Liver (tissue), 8 donors: ENCODE measurements at regions not wholly inside any gene's neighbourhood (a gene's known extent, or its start where the extent isn't known, plus 50 kb on each side); places are given as distances from the start of the nearest gene placed in this dataset.

ENCODE experiments used
- DNase-seq: peaks from one replicate; pipeline ENCODE4 v3.0.0-alpha.2; 2017; ENCODE audit warnings: low spot score
- H3K27ac ChIP-seq, 2 donors: one replicate each; pipeline ENCODE4 v1.7.0; 2013; ENCODE audit warnings: inconsistent platforms in 2 of 2, low read length in 2 of 2, control low read depth in 1 of 2, low read depth in 1 of 2, mild to moderate bottlenecking in 1 of 2
- H3K27me3 ChIP-seq, 4 donors: one replicate each; pipeline versions ENCODE4 v1.6.1 to v1.7.0; 2013; ENCODE audit warnings: low read length in 3 of 4, inconsistent platforms in 1 of 4, mild to moderate bottlenecking in 1 of 4, moderate library complexity in 1 of 4; ENCODE audit not compliant: control insufficient read depth in 4 of 4, insufficient read depth in 4 of 4
- H3K36me3 ChIP-seq, 4 donors: one replicate each; pipeline versions ENCODE4 v1.6.1 to v1.7.0; 2013; ENCODE audit warnings: low read length in 3 of 4, mild to moderate bottlenecking in 3 of 4, low read depth in 1 of 4, moderate library complexity in 1 of 4; ENCODE audit not compliant: control insufficient read depth in 4 of 4, insufficient read depth in 3 of 4
- H3K4me1 ChIP-seq, 4 donors: one replicate each; pipeline versions ENCODE4 v1.6.1 to v1.7.0; 2013; ENCODE audit warnings: low read length in 3 of 4, mild to moderate bottlenecking in 3 of 4, moderate library complexity in 1 of 4; ENCODE audit not compliant: control insufficient read depth in 4 of 4, insufficient read depth in 4 of 4
- H3K4me3 ChIP-seq, 3 donors: one replicate each; pipeline versions ENCODE4 v1.6.1 to v1.7.0; 2013; ENCODE audit warnings: low read length in 3 of 3, control low read depth in 1 of 3, low read depth in 1 of 3, mild to moderate bottlenecking in 1 of 3
- H3K9ac ChIP-seq, 2 donors: one replicate each; pipeline ENCODE4 v1.7.0; 2013; ENCODE audit warnings: low read length in 2 of 2, mild to moderate bottlenecking in 2 of 2, moderate library complexity in 2 of 2, control low read depth in 1 of 2, low read depth in 1 of 2
- H3K9me3 ChIP-seq, 4 donors: one replicate each; pipeline versions ENCODE4 v1.6.1 to v1.7.0; 2013; ENCODE audit warnings: low read length in 3 of 4; ENCODE audit not compliant: control insufficient read depth in 4 of 4
- ATF3 ChIP-seq: IDR thresholded peaks from 2 replicates; pipeline ENCODE4 v1.6.1; 2016; ENCODE audit warnings: antibody characterized with exemption
- EGR1 ChIP-seq, 2 donors: IDR thresholded peaks; 2 replicates each; pipeline ENCODE4 v1.6.1; 2016 to 2018; ENCODE audit warnings: antibody characterized with exemption in 2 of 2, low read depth in 2 of 2
- FOXA1 ChIP-seq: IDR thresholded peaks from 2 replicates; pipeline ENCODE4 v1.6.1; 2016; ENCODE audit warnings: antibody characterized with exemption
- FOXA2 ChIP-seq: IDR thresholded peaks from 2 replicates; pipeline ENCODE4 v1.6.1; 2016; ENCODE audit warnings: antibody characterized with exemption
- GABPA ChIP-seq, 2 donors: IDR thresholded peaks in 1 of 2; conservative IDR thresholded peaks in 1 of 2; 2 replicates each; pipeline ENCODE4 v1.6.1; 2016; ENCODE audit warnings: antibody characterized with exemption in 2 of 2, mild to moderate bottlenecking in 1 of 2, moderate library complexity in 1 of 2
- HNF4A ChIP-seq, 2 donors: conservative IDR thresholded peaks; 2 replicates each; pipeline ENCODE4 v1.6.1; 2016; ENCODE audit warnings: antibody characterized with exemption in 2 of 2, mild to moderate bottlenecking in 2 of 2
- HNF4G ChIP-seq: IDR thresholded peaks from 2 replicates; pipeline ENCODE4 v1.6.1; 2016; ENCODE audit warnings: antibody characterized with exemption
- JUND ChIP-seq, 2 donors: IDR thresholded peaks; 2 replicates each; pipeline ENCODE4 v1.6.1; 2016; ENCODE audit warnings: antibody characterized with exemption in 2 of 2
- MAX ChIP-seq: IDR thresholded peaks from 2 replicates; pipeline ENCODE4 v1.6.1; 2016; ENCODE audit warnings: antibody characterized with exemption
- NR2F2 ChIP-seq: IDR thresholded peaks from 2 replicates; pipeline ENCODE4 v1.6.1; 2016; ENCODE audit warnings: antibody characterized with exemption
- RAD21 ChIP-seq, 2 donors: IDR thresholded peaks; 2 replicates each; pipeline ENCODE4 v1.6.1; 2016; ENCODE audit warnings: antibody characterized with exemption in 2 of 2, mild to moderate bottlenecking in 2 of 2
- RXRA ChIP-seq, 2 donors: IDR thresholded peaks; 2 replicates each; pipeline ENCODE4 v1.6.1; 2017 to 2018; ENCODE audit warnings: antibody characterized with exemption in 2 of 2, mild to moderate bottlenecking in 1 of 2
- SP1 ChIP-seq: IDR thresholded peaks from 2 replicates; pipeline ENCODE4 v1.6.1; 2018; ENCODE audit warnings: antibody characterized with exemption, mild to moderate bottlenecking
- TAF1 ChIP-seq: conservative IDR thresholded peaks from 2 replicates; pipeline ENCODE4 v1.6.1; 2016; ENCODE audit warnings: antibody characterized with exemption, mild to moderate bottlenecking
- WGBS: extraction: QIAGEN DNeasy Blood & Tissue Kit; methylation state at CpG from one replicate; pipeline ENCODE4 v1.1.7; 2013; 5-methylcytosine and 5-hydroxymethylcytosine counted together
- TF ChIP-seq, protein P1 (sequence below): IDR thresholded peaks from 2 replicates; pipeline ENCODE4 v1.6.1; 2016; ENCODE audit warnings: antibody characterized with exemption, mild to moderate bottlenecking
- TF ChIP-seq, protein P2 (sequence below): fragments of 150-350 bp; IDR thresholded peaks from 2 replicates; pipeline ENCODE4 v1.5.1; 2017; ENCODE audit warnings: improper control_type of control experiment, low read depth, low read length; ENCODE audit not compliant: missing input control
- donor health status: healthy.
- donor health status: healthy.
- donor health status: healthy.
- donor health status: healthy.
- donor health status: healthy.

DNA sequence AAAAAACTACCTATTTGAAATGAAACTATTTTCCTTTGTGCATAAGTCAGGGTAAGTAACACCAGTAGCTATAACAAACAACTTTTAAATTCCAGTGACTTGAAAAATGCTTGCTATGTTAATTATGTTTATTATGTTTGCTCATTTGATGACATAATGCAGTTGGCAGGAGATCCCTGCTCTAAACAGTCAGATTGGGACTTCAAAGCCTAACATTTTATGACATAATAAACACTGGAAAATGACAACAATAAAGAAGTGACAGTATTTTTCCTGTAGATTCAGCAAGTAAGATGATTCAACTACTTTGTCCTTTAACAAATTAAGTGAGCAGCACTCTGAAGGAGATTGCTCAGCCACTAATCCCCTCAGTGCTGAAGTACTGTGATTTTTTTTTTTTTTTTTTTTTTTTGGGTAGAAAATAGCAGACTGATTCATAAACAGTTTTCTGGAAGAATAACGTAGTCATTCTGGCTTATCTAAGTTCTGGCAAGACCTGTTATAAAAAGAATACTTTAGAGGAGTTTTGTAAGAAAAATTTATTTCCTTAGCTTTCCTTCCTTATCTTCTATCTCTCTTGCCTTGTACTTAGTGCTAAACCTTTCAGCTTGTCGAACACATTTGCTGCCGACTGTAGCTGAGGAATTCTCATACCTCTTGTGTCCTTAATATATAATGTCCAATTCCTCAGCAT lies 207.2 kb downstream of the PTGER3 start:
- 60% methylated on average over 3 of the region's 3 CpGs for WGBS
- Histone ChIP-seq H3K36me3 (no peaks in the 10 kb centered on the region), H3K4me1 (no peaks in the 10 kb centered on the region), H3K9me3 (no peaks in the 10 kb centered on the region), H3K27me3 (no peaks in the 10 kb centered on the region), H3K9ac (no peak overlapping the region), H3K4me3 (no peak overlapping the region), H3K27ac (no peak overlapping the region)
- no peak for DNase-seq
- TF ChIP-seq FOXA1 (no peak), FOXA2 (no peak), SP1 (no peak), RAD21 (IDR thresholded peaks at IDR 0.05) (no peak), GABPA (IDR thresholded peaks at IDR 0.05 in 1 of 2, conservative IDR thresholded peaks at IDR 0.05 in 1 of 2) (no peak), ATF3 (no peak), JUND (IDR thresholded peaks at IDR 0.05) (no peak), TAF1 (no peak), RXRA (IDR thresholded peaks at IDR 0.05) (no peak), NR2F2 (no peak), MAX (no peak), EGR1 (IDR thresholded peaks at IDR 0.05; ENCODE audit: low read depth in 2 of 2) (no peak)
- TF ChIP-seq, protein P1, sequence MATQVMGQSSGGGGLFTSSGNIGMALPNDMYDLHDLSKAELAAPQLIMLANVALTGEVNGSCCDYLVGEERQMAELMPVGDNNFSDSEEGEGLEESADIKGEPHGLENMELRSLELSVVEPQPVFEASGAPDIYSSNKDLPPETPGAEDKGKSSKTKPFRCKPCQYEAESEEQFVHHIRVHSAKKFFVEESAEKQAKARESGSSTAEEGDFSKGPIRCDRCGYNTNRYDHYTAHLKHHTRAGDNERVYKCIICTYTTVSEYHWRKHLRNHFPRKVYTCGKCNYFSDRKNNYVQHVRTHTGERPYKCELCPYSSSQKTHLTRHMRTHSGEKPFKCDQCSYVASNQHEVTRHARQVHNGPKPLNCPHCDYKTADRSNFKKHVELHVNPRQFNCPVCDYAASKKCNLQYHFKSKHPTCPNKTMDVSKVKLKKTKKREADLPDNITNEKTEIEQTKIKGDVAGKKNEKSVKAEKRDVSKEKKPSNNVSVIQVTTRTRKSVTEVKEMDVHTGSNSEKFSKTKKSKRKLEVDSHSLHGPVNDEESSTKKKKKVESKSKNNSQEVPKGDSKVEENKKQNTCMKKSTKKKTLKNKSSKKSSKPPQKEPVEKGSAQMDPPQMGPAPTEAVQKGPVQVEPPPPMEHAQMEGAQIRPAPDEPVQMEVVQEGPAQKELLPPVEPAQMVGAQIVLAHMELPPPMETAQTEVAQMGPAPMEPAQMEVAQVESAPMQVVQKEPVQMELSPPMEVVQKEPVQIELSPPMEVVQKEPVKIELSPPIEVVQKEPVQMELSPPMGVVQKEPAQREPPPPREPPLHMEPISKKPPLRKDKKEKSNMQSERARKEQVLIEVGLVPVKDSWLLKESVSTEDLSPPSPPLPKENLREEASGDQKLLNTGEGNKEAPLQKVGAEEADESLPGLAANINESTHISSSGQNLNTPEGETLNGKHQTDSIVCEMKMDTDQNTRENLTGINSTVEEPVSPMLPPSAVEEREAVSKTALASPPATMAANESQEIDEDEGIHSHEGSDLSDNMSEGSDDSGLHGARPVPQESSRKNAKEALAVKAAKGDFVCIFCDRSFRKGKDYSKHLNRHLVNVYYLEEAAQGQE, result no peak
- TF ChIP-seq, protein P2, sequence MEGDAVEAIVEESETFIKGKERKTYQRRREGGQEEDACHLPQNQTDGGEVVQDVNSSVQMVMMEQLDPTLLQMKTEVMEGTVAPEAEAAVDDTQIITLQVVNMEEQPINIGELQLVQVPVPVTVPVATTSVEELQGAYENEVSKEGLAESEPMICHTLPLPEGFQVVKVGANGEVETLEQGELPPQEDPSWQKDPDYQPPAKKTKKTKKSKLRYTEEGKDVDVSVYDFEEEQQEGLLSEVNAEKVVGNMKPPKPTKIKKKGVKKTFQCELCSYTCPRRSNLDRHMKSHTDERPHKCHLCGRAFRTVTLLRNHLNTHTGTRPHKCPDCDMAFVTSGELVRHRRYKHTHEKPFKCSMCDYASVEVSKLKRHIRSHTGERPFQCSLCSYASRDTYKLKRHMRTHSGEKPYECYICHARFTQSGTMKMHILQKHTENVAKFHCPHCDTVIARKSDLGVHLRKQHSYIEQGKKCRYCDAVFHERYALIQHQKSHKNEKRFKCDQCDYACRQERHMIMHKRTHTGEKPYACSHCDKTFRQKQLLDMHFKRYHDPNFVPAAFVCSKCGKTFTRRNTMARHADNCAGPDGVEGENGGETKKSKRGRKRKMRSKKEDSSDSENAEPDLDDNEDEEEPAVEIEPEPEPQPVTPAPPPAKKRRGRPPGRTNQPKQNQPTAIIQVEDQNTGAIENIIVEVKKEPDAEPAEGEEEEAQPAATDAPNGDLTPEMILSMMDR, result no peak

GRCh38 chr1:70842562-70842961 lies 205.1 kb downstream of the PTGER3 start:
- 57% methylated on average over 1 of the region's 1 CpG for WGBS

More at GRCh38 chr1:70842562-70842961, 205.1 kb downstream of the PTGER3 start:
- H3K27me3 ChIP-seq, result no peaks in the 10 kb centered on the region
- no peak overlapping the region for H3K4me3 ChIP-seq
- H3K4me1 ChIP-seq, result no peaks in the 10 kb centered on the region
- H3K9ac ChIP-seq, result no peak overlapping the region
- TF ChIP-seq FOXA2 (no peak), SP1 (no peak), TAF1 (no peak), GABPA (IDR thresholded peaks at IDR 0.05 in 1 of 2, conservative IDR thresholded peaks at IDR 0.05 in 1 of 2) (no peak), HNF4G (no peak), HNF4A (conservative IDR thresholded peaks at IDR 0.05) (no peak), RXRA (IDR thresholded peaks at IDR 0.05) (no peak)
- H3K9me3 ChIP-seq, result peaks cover 0 to 2% (median 0%) of the 10 kb centered on the region in 4 donors
- no peak for DNase-seq
- no peaks in the 10 kb centered on the region for H3K36me3 ChIP-seq
- H3K27ac ChIP-seq, result no peak overlapping the region
